IMR-90 (cell line): ENCODE measurements at regions not wholly inside any gene's neighbourhood (a gene's known extent, or its start where the extent isn't known, plus 50 kb on each side); places are given as distances from the start of the nearest gene placed in this dataset.

Experiments used
- ATAC-seq: fragments of 200-7000 bp; cut with Tn5 transposase; 2 replicates; pipeline ENCODE4 v1.9.1; 2020; ENCODE audit warnings: low read depth, mild to moderate bottlenecking, moderate library complexity
- BruUV-seq: library from RNA; stranded (reverse); fragments of 400-500 nt; replicated peaks from 2 replicates; lab custom pipeline; 2021; lab: Mats Ljungman, UMichigan
- CTCF ChIA-PET: fragments of 300-600 bp; formaldehyde crosslinking; extraction: SDS; loops from one replicate; lab custom pipeline; 2021; ENCODE audit warnings: antibody characterized with exemption; lab: Yijun Ruan, JAX
- POLR2A ChIA-PET: fragments of 300-600 bp; sonication (Branson Sonifier 250); formaldehyde crosslinking; loops from one replicate; lab custom pipeline; 2022; ENCODE audit warnings: antibody characterized with exemption; ENCODE audit not compliant: unreplicated experiment; lab: Charles Lee
- DNase-seq: peaks from one replicate; pipeline ENCODE4 v3.0.0; 2013
- H2AFZ ChIP-seq: replicated peaks from 2 replicates; pipeline ENCODE3; 2013; ENCODE audit warnings: low read length, mild to moderate bottlenecking; ENCODE audit not compliant: poor library complexity
- H2AK5ac ChIP-seq: 2 replicates; pipeline ENCODE4 v1.6.1; 2013; ENCODE audit warnings: low read depth, low read length, inconsistent platforms
- H2AK9ac ChIP-seq: replicated peaks from 2 replicates; pipeline ENCODE3; 2013; ENCODE audit warnings: mild to moderate bottlenecking, low read depth, low read length, moderate library complexity; ENCODE audit not compliant: poor library complexity
- H2BK120ac ChIP-seq: 2 replicates; pipeline ENCODE4 v1.6.1; 2013; ENCODE audit warnings: low read depth, low read length, inconsistent platforms
- H2BK15ac ChIP-seq: 3 replicates; pipeline ENCODE4 v1.6.1; 2013; ENCODE audit warnings: low read depth, low read length, inconsistent platforms
- H2BK20ac ChIP-seq: 2 replicates; pipeline ENCODE4 v1.6.1; 2013; ENCODE audit warnings: low read depth, mild to moderate bottlenecking, inconsistent platforms, low read length, moderate library complexity
- H2BK5ac ChIP-seq: 2 replicates; pipeline ENCODE4 v1.6.1; 2013; ENCODE audit warnings: mild to moderate bottlenecking, low read depth, low read length, inconsistent platforms; ENCODE audit not compliant: poor library complexity, severe bottlenecking
- H3K14ac ChIP-seq: replicated peaks from 2 replicates; pipeline ENCODE4 v1.6.1; 2013; ENCODE audit warnings: low read depth, low read length, inconsistent platforms
- H3K18ac ChIP-seq: 2 replicates; pipeline ENCODE4 v1.6.1; 2013; ENCODE audit warnings: low read depth, low read length, control low read depth
- H3K23ac ChIP-seq: 2 replicates; pipeline ENCODE4 v1.6.1; 2013; ENCODE audit warnings: low read depth, low read length, inconsistent platforms
- H3K27ac ChIP-seq: 2 replicates; pipeline ENCODE4 v1.5.1; 2013; ENCODE audit warnings: mild to moderate bottlenecking, control low read depth, low read length; ENCODE audit not compliant: insufficient read depth
- H3K27me3 ChIP-seq: 2 replicates; pipeline ENCODE4 v1.6.1; 2013; ENCODE audit warnings: low read length; ENCODE audit not compliant: control insufficient read depth, insufficient read depth
- H3K36me3 ChIP-seq: 2 replicates; pipeline ENCODE4 v1.6.1; 2013; ENCODE audit warnings: low read length, mixed read lengths; ENCODE audit not compliant: control insufficient read depth, insufficient read depth
- H3K4ac ChIP-seq: 2 replicates; pipeline ENCODE4 v1.6.1; 2013; ENCODE audit warnings: low read depth, low read length, inconsistent platforms
- H3K4me1 ChIP-seq: 2 replicates; pipeline ENCODE4 v1.6.1; 2013; ENCODE audit warnings: low read length, mixed read lengths; ENCODE audit not compliant: control insufficient read depth, insufficient read depth
- H3K4me2 ChIP-seq: 2 replicates; pipeline ENCODE4 v1.6.1; 2013; ENCODE audit warnings: low read depth, mild to moderate bottlenecking, control low read depth, low read length, moderate library complexity
- H3K4me3 ChIP-seq: 2 replicates; pipeline ENCODE4 v1.5.1; 2013; ENCODE audit warnings: low read depth, mild to moderate bottlenecking, control low read depth, low read length, moderate library complexity; ENCODE audit not compliant: insufficient read depth
- H3K56ac ChIP-seq: 2 replicates; pipeline ENCODE4 v1.6.1; 2013; ENCODE audit warnings: low read length, inconsistent platforms; ENCODE audit not compliant: insufficient read depth; ENCODE audit errors: extremely low read depth
- H3K79me1 ChIP-seq, 2 experiments: 2 replicates each; pipeline ENCODE4 v1.6.1; 2013; ENCODE audit warnings: low read length in 2 of 2, inconsistent platforms in 1 of 2, low read depth in 1 of 2
- H3K9ac ChIP-seq: 2 replicates; pipeline ENCODE4 v1.6.1; 2013; ENCODE audit warnings: low read depth, low read length, control low read depth
- H3K9me1 ChIP-seq: 2 replicates; pipeline ENCODE4 v1.6.1; 2013; ENCODE audit warnings: low read length, inconsistent platforms; ENCODE audit not compliant: insufficient read depth
- H3K9me3 ChIP-seq: 2 replicates; pipeline ENCODE4 v1.6.1; 2013; ENCODE audit warnings: low read length; ENCODE audit not compliant: control insufficient read depth, insufficient read depth
- H4K20me1 ChIP-seq: 2 replicates; pipeline ENCODE4 v1.6.1; 2013; ENCODE audit warnings: low read length, inconsistent platforms; ENCODE audit not compliant: insufficient read depth
- H4K5ac ChIP-seq: 2 replicates; pipeline ENCODE4 v1.6.1; 2013; ENCODE audit warnings: mild to moderate bottlenecking, low read depth, low read length, control low read depth
- H4K8ac ChIP-seq, 2 experiments: 2 replicates each; pipeline ENCODE4 v1.6.1; 2013; ENCODE audit warnings: low read depth in 2 of 2, low read length in 2 of 2, control low read depth in 1 of 2, inconsistent platforms in 1 of 2
- H4K91ac ChIP-seq: 2 replicates; pipeline ENCODE4 v1.6.1; 2013; ENCODE audit warnings: low read depth, low read length, inconsistent platforms; ENCODE audit not compliant: insufficient read depth
- CEBPB ChIP-seq: IDR thresholded peaks from 2 replicates; pipeline ENCODE4 v1.6.1; 2012; ENCODE audit warnings: low read depth, low read length, improper control_type of control experiment
- CTCF ChIP-seq: conservative IDR thresholded peaks from 2 replicates; pipeline ENCODE4 v1.5.1; 2012; ENCODE audit warnings: mild to moderate bottlenecking, low read depth, low read length, improper control_type of control experiment
- FOS ChIP-seq: fragments of 150-350 bp; IDR thresholded peaks from 2 replicates; pipeline ENCODE4 v1.6.1; 2016; ENCODE audit warnings: low read depth, low read length
- MAFK ChIP-seq: IDR thresholded peaks from 2 replicates; pipeline ENCODE4 v1.6.1; 2012; ENCODE audit warnings: low read depth, low read length, improper control_type of control experiment
- MAZ ChIP-seq: IDR thresholded peaks from 2 replicates; pipeline ENCODE4 v1.6.1; 2012; ENCODE audit warnings: low read depth, mild to moderate bottlenecking, low read length, improper control_type of control experiment, moderate library complexity, borderline replicate concordance
- MXI1 ChIP-seq: IDR thresholded peaks from 2 replicates; pipeline ENCODE4 v1.6.1; 2012; ENCODE audit warnings: low read depth, mild to moderate bottlenecking, low read length, moderate library complexity, borderline replicate concordance
- NFE2L2 ChIP-seq: fragments of 150-350 bp; IDR thresholded peaks from 2 replicates; pipeline ENCODE4 v1.6.1; 2016; ENCODE audit warnings: low read depth, mild to moderate bottlenecking, low read length
- POLR2A ChIP-seq: IDR thresholded peaks from 2 replicates; pipeline ENCODE4 v1.6.1; 2012; ENCODE audit warnings: mild to moderate bottlenecking, low read depth, low read length
- RCOR1 ChIP-seq: IDR thresholded peaks from 2 replicates; pipeline ENCODE4 v1.6.1; 2012; ENCODE audit warnings: mild to moderate bottlenecking, low read length, improper control_type of control experiment; ENCODE audit not compliant: insufficient replicate concordance
- SMC3 ChIP-seq: fragments of 150-350 bp; IDR thresholded peaks from 2 replicates; pipeline ENCODE4 v1.6.1; 2016; ENCODE audit warnings: low read depth, mild to moderate bottlenecking, antibody characterized with exemption, low read length, moderate library complexity
- USF2 ChIP-seq: fragments of 150-350 bp; IDR thresholded peaks from 2 replicates; pipeline ENCODE4 v1.6.1; 2017; ENCODE audit warnings: mild to moderate bottlenecking, antibody characterized with exemption, low read length, low read depth
- WGBS, 2 experiments: methylation state at CpG; one replicate each; pipeline versions ENCODE4 v1.1.5 to v1.1.7; 2013; ENCODE audit warnings: missing lambda C conversion rate in 2 of 2; ENCODE audit not compliant: insufficient read length in 1 of 2; ENCODE audit errors: extremely low coverage in 2 of 2; 5-methylcytosine and 5-hydroxymethylcytosine counted together
- dilution Hi-C: fragments of 300-500 bp; cut with HindIII; formaldehyde crosslinking; loops from one replicate; pipeline ENCODE4 v1.14.3; 2018; ENCODE audit warnings: low sequenced_read_pairs; ENCODE audit not compliant: unreplicated experiment
- in situ Hi-C: fragments of 300-500 bp; cut with MboI; formaldehyde crosslinking; loops from 3 replicates; pipeline ENCODE4 v1.14.3; 2019; ENCODE audit warnings: low sequenced_read_pairs, inconsistent platforms, mixed read lengths
- intact Hi-C: fragments of 100-400 bp; cut with micrococcal nuclease; formaldehyde crosslinking; loops from 2 replicates; pipeline ENCODE4 v1.10.0; 2022
- TF ChIP-seq, protein P1 (sequence below): fragments of 150-350 bp; IDR thresholded peaks from 2 replicates; pipeline ENCODE4 v1.6.1; 2016; ENCODE audit warnings: low read depth, mild to moderate bottlenecking, low read length, moderate library complexity, borderline replicate concordance

DNA sequence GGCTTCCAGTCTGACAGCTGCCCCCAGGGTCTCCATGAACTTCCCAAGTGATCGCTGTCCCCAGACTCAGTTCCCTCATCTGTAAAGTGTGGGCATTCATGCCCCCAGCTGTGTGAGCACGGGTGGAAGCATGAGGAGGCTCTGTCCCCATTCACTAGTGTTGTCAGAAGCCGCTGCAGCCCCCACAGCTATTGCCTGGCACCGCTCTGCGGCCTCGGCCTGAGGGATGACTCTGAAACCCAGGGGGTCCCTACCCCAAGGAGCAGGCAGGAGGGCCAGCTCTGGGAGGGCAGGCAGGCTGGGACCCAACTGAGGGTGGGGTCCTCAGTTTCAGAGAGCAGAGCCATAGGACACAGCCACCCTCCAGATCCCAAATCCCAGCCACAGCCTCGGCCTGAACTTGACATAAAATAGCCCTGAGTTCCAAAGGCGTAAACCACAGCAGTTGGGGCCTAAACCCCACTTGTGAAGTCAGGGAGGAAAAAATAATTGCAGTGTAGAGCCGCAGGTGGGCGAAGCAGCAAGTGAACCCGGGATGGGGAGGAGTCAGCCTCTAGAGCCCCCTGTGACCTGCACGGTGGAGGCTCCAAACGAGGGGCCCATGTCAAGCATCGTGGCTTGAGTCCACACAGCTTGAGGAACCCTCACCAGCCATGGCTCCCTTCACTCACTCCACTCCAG lies 66.0 kb upstream of the ADAMTS2 start:
- ChIA-PET CTCF (no interaction called here), POLR2A (no interaction called here)
- H3K27ac ChIP-seq, result no peak overlapping the region
- DNase-seq, result no peak
- no peak overlapping the region for H3K18ac ChIP-seq
- no peaks in the 10 kb centered on the region for H3K36me3 ChIP-seq
- H2AFZ ChIP-seq, result no peak overlapping the region
- H2AK5ac ChIP-seq, result no peak overlapping the region
- TF ChIP-seq MAZ (no peak), CEBPB (no peak), RCOR1 (no peak), POLR2A (no peak), CTCF (no peak), USF2 (no peak), MXI1 (no peak), SMC3 (no peak), NFE2L2 (no peak), MAFK (no peak), FOS (no peak)
- TF ChIP-seq, protein P1, sequence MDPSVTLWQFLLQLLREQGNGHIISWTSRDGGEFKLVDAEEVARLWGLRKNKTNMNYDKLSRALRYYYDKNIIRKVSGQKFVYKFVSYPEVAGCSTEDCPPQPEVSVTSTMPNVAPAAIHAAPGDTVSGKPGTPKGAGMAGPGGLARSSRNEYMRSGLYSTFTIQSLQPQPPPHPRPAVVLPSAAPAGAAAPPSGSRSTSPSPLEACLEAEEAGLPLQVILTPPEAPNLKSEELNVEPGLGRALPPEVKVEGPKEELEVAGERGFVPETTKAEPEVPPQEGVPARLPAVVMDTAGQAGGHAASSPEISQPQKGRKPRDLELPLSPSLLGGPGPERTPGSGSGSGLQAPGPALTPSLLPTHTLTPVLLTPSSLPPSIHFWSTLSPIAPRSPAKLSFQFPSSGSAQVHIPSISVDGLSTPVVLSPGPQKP, result no peak
- no peak overlapping the region for H3K23ac ChIP-seq
- ATAC-seq, result no peak
- no peak overlapping the region for H4K5ac ChIP-seq
- H3K56ac ChIP-seq, result no peak overlapping the region
- no peak overlapping the region for H3K4me2 ChIP-seq
- no peak overlapping the region for H2BK5ac ChIP-seq
- no peaks in the 10 kb centered on the region for H3K79me1 ChIP-seq
- no peaks in the 10 kb centered on the region for H3K9me1 ChIP-seq
- dilution Hi-C loops, result no loop called here
- H2BK15ac ChIP-seq, result no peak overlapping the region
- no peak overlapping the region for H3K14ac ChIP-seq
- in situ Hi-C loops, result no loop called here
- H3K9ac ChIP-seq, result no peak overlapping the region
- H2BK20ac ChIP-seq, result no peak overlapping the region
- 83% methylated on average over 1 of the region's 14 CpGs; no CpG with 5 or more reads in 1 of the 2 experiments for WGBS, 2 experiments
- H2BK120ac ChIP-seq, result no peak overlapping the region
- no TSS peak for BruUV-seq
- no peaks in the 10 kb centered on the region for H4K20me1 ChIP-seq
- no peak overlapping the region for H2AK9ac ChIP-seq
- no peaks in the 10 kb centered on the region; the same call in 1 of the 2 replicates for H3K4me1 ChIP-seq
- peaks cover 3% of the 10 kb centered on the region for H3K27me3 ChIP-seq
- intact Hi-C loops, result no loop called here
- no peak overlapping the region for H3K4me3 ChIP-seq
- H3K4ac ChIP-seq, result no peak overlapping the region
- no peak overlapping the region for H4K8ac ChIP-seq
- H3K9me3 ChIP-seq, result no peaks in the 10 kb centered on the region
- H4K91ac ChIP-seq, result no peak overlapping the region
